ENCODE measurements at regions not wholly inside any gene's neighbourhood (a gene's known extent, or its start where the extent isn't known, plus 50 kb on each side); places are given as distances from the start of the nearest gene placed in this dataset.

GRCh38 chr12:43131301-43131700 lies 420.7 kb downstream of the ADAMTS20 start:
- H3K4me3 ChIP-seq (ENCODE audit: low read depth, poor library complexity, severe bottlenecking), result no peak overlapping the region
- WGBS, 2 donors, result 93 to 100% methylated on average over 1 of the region's 1 CpG
- intact Hi-C loops (cut with DNase I; ENCODE audit: low total_unique reads), result no loop called here
- no peak for TF ChIP-seq CTCF (IDR thresholded peaks at IDR 0.05)
- no peak for TF ChIP-seq POLR2A (IDR thresholded peaks at IDR 0.05)
- DNase-seq (ENCODE audit: low spot score in 2 of 2), result no peak

DNA sequence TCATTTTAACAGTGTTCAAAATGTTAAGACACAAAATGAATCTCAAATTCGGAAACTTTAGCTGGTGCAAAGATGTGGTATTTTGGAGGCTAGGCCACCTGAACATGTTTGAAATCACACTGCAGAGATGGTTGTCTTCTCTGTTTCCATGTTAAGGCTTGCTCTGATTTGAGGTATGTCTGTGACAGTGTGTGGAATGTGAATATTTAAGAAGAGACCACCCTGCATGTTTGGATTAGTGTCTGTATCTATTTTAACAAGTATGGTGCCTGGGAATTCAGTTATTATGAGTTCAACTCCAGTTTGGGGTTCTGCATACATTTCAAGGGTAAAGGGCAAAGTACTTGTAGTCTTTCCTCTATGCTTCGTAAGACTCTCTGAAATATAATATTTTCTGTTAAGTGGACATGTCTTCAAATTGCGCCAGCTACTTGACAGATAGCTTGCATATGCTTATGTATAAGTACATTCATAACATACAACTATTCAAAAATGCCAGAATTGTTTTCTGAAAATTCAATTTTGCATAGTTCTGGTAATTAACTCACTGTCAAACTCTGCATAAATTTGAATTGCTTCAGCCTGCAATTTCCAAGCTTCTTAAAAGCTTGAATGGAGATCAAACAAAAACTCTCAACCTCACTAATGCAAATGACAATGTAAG lies 424.0 kb downstream of the ADAMTS20 start:
- WGBS, 2 donors, result 92 to 93% methylated on average over 3 of the region's 3 CpGs
- no peak for TF ChIP-seq CTCF (IDR thresholded peaks at IDR 0.05)
- TF ChIP-seq POLR2A (IDR thresholded peaks at IDR 0.05), result no peak
- intact Hi-C loops (cut with DNase I; ENCODE audit: low total_unique reads), result no loop called here

GRCh38 chr12:43126652-43127375 lies 425.2 kb downstream of the ADAMTS20 start:
- H3K4me3 ChIP-seq (ENCODE audit: low read depth, poor library complexity, severe bottlenecking), result no peak overlapping the region
- intact Hi-C loops (cut with DNase I; ENCODE audit: low total_unique reads), result no loop called here
- 95 to 96% methylated on average over 2 of the region's 2 CpGs for WGBS, 2 donors
- no peak for DNase-seq (ENCODE audit: low spot score in 2 of 2)
- TF ChIP-seq CTCF (IDR thresholded peaks at IDR 0.05) (no peak), POLR2A (IDR thresholded peaks at IDR 0.05) (no peak)

More for the DNA sequence above, 424.0 kb downstream of the ADAMTS20 start:
- H3K4me3 ChIP-seq (ENCODE audit: low read depth, poor library complexity, severe bottlenecking), result no peak overlapping the region
- DNase-seq (ENCODE audit: low spot score in 2 of 2), result no peak

DNA sequence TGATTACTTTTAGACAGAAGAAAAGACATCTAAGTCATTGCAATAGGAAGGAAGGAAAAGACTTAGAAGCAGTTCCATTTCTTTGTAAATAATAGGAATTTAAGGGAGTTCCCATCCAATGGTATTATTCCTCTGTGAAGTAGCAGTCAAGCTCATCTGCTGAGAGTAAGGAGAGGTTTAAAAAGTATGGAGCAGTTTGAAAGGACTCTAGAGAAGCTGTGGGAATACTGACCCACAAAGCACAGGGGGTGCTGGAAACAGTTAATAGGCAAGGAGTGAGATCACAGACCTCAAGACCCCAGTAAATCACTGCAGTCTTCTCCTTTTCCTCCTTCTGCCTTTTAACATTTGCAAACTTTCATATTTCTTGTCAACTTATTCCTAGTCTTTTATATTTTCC lies 428.5 kb downstream of the ADAMTS20 start:
- no peak overlapping the region for H3K4me3 ChIP-seq (ENCODE audit: low read depth, poor library complexity, severe bottlenecking)
- TF ChIP-seq CTCF (IDR thresholded peaks at IDR 0.05), result no peak
- no peak for TF ChIP-seq POLR2A (IDR thresholded peaks at IDR 0.05)
- no peak for DNase-seq (ENCODE audit: low spot score in 2 of 2)
- intact Hi-C loops (cut with DNase I; ENCODE audit: low total_unique reads), result no loop called here

- DNase-seq (ENCODE audit: low spot score in 2 of 2), result no peak
- intact Hi-C loops (cut with DNase I; ENCODE audit: low total_unique reads), result no loop called here
- TF ChIP-seq POLR2A (IDR thresholded peaks at IDR 0.05) (no peak), CTCF (IDR thresholded peaks at IDR 0.05) (no peak)
- 88 to 91% methylated on average over 1 of the region's 1 CpG for WGBS, 2 donors
- H3K4me3 ChIP-seq (ENCODE audit: low read depth, poor library complexity, severe bottlenecking), result no peak overlapping the region
Measured at GRCh38 chr12:43120150-43120549, 431.9 kb downstream of the ADAMTS20 start.
